ENCODE measurements at regions not wholly inside any gene's neighbourhood (a gene's known extent, or its start where the extent isn't known, plus 50 kb on each side); places are given as distances from the start of the nearest gene placed in this dataset.

GRCh38 chr18:46243673-46244072, 139.5 kb downstream of the HAUS1 start:
- H3K36me3 ChIP-seq = no peaks in the 10 kb centered on the region

GRCh38 chr18:46246101-46246500, 141.9 kb downstream of the HAUS1 start:
- TF ChIP-seq CTCF (IDR thresholded peaks at IDR 0.05) = no peak
- no peak for TF ChIP-seq POLR2A (IDR thresholded peaks at IDR 0.05)
- H3K4me3 ChIP-seq = no peak overlapping the region
- DNase-seq = no peak
- H3K27ac ChIP-seq = no peak overlapping the region
- H3K4me1 ChIP-seq = peaks cover 0 to 11% (median 3%) of the 10 kb centered on the region in 4 donors
- H3K36me3 ChIP-seq = no peaks in the 10 kb centered on the region
- no peaks in the 10 kb centered on the region for H3K9me3 ChIP-seq
- H3K27me3 ChIP-seq = no peaks in the 10 kb centered on the region

More at GRCh38 chr18:46243673-46244072, 139.5 kb downstream of the HAUS1 start:
- Histone ChIP-seq H3K4me3 (no peak overlapping the region), H3K27me3 (no peaks in the 10 kb centered on the region), H3K4me1 (no peaks in the 10 kb centered on the region), H3K9me3 (no peaks in the 10 kb centered on the region), H3K27ac (no peak overlapping the region)
- no peak for DNase-seq
- TF ChIP-seq POLR2A (IDR thresholded peaks at IDR 0.05) (no peak), CTCF (IDR thresholded peaks at IDR 0.05) (no peak)

- TF ChIP-seq POLR2A (IDR thresholded peaks at IDR 0.05) (no peak), CTCF (IDR thresholded peaks at IDR 0.05) (no peak)
- H3K4me3 ChIP-seq = no peak overlapping the region
- no peak overlapping the region for H3K27ac ChIP-seq
- no peaks in the 10 kb centered on the region for H3K9me3 ChIP-seq
- H3K27me3 ChIP-seq = no peaks in the 10 kb centered on the region
- H3K36me3 ChIP-seq = no peaks in the 10 kb centered on the region
- H3K4me1 ChIP-seq = peaks cover 0 to 11% (median 3%) of the 10 kb centered on the region in 4 donors
- DNase-seq = no peak
Measured at GRCh38 chr18:46247942-46248341, 143.8 kb downstream of the HAUS1 start.

- Histone ChIP-seq H3K27ac (peak overlapping the region; percentile 55 to 81 (median 76)), H3K4me3 (peak overlapping the region in 2 of 4 donors; percentile 8 to 23), H3K4me1 (peaks cover 0 to 11% (median 3%) of the 10 kb centered on the region in 4 donors), H3K36me3 (peaks cover 0 to 8% (median 0%) of the 10 kb centered on the region in 3 donors), H3K9me3 (no peaks in the 10 kb centered on the region), H3K27me3 (no peaks in the 10 kb centered on the region)
- TF ChIP-seq CTCF (IDR thresholded peaks at IDR 0.05) = no peak
- no peak for TF ChIP-seq POLR2A (IDR thresholded peaks at IDR 0.05)
- DNase-seq = peak in 2 of 3 donors; percentile 53 to 76
Measured at GRCh38 chr18:46250084-46250811, 146.1 kb downstream of the HAUS1 start.

- Histone ChIP-seq H3K4me3 (no peak overlapping the region), H3K27me3 (no peaks in the 10 kb centered on the region), H3K4me1 (peaks cover 0 to 11% (median 3%) of the 10 kb centered on the region in 4 donors), H3K9me3 (no peaks in the 10 kb centered on the region), H3K36me3 (peaks cover 0 to 8% (median 0%) of the 10 kb centered on the region in 3 donors), H3K27ac (peak overlapping the region; percentile 55 to 81 (median 76))
- no peak for TF ChIP-seq POLR2A (IDR thresholded peaks at IDR 0.05)
- no peak for TF ChIP-seq CTCF (IDR thresholded peaks at IDR 0.05)
- no peak for DNase-seq
Measured at GRCh38 chr18:46250812-46251173, 146.6 kb downstream of the HAUS1 start.

All from Peyer's patch (tissue), 4 donors.